ENCODE measurements at regions not wholly inside any gene's neighbourhood (a gene's known extent, or its start where the extent isn't known, plus 50 kb on each side); places are given as distances from the start of the nearest gene placed in this dataset.

DNA sequence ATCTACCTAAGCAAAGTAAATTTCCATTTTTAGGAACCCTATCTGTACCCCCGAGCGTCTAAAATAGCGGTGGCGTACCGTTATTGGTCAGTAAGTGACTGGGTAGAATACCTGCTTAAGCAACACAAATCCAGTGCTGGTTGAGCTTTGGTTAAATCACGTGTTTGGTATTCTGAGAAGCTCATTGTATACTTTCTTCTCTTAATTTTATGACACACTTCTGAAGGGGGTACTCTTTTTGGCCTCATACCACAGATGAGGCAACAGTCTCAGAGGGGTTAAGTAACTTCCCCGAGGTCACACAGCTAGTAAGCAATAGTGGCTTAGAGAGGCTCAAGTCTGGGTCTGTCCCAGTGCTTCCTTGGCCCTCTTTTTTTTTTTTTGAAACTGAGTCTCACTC, 151.2 kb downstream of the TFAP2C start:
- H2BK120ac ChIP-seq (ENCODE audit: low read depth, low read length, poor library complexity, severe bottlenecking), result no peak overlapping the region
- no peak overlapping the region for H3K4me2 ChIP-seq (ENCODE audit: insufficient read depth, insufficient read length, low read length)
- H2BK20ac ChIP-seq (ENCODE audit: low read depth, low read length, poor library complexity, severe bottlenecking), result no peak overlapping the region
- no peaks in the 10 kb centered on the region for H3K23me2 ChIP-seq (ENCODE audit: insufficient read length, low read depth, low read length, poor library complexity, severe bottlenecking)
- H3K4ac ChIP-seq (ENCODE audit: low read depth, low read length), result no peak overlapping the region
- no peaks in the 10 kb centered on the region for H3K36me3 Mint-ChIP-seq (ENCODE audit: insufficient read depth in 1 of 3, low read depth in 3 of 3)
- no peaks in the 10 kb centered on the region for H4K20me1 ChIP-seq (ENCODE audit: control insufficient read depth, insufficient read depth, insufficient read length)
- peaks cover 8% of the 10 kb centered on the region for H3K27me3 Mint-ChIP-seq (ENCODE audit: low read depth)
- no peaks in the 10 kb centered on the region; the same call in 1 of the 2 replicates for H3K4me1 ChIP-seq (ENCODE audit: insufficient read depth, low read length)
- H3T11ph ChIP-seq (ENCODE audit: low read length), result no peak overlapping the region
- no peak overlapping the region for H2AK5ac ChIP-seq (ENCODE audit: insufficient read length, low read length)
- no peaks in the 10 kb centered on the region for H3K79me2 ChIP-seq (ENCODE audit: insufficient read depth, low read length)
- H3K4me3 Mint-ChIP-seq, result no peak overlapping the region; a peak in 1 of 5 replicates
- no peak for DNase-seq
- WGBS (ENCODE audit: extremely low coverage, insufficient read length, low lambda C conversion rate), result no CpG with 5 or more reads among the region's 7 CpGs
- no peaks in the 10 kb centered on the region for H3K79me1 ChIP-seq (ENCODE audit: insufficient read depth, low read depth, low read length, poor library complexity, severe bottlenecking)
- H3K18ac ChIP-seq (ENCODE audit: insufficient read length, low read depth, low read length), result no peak overlapping the region
- H3K27ac Mint-ChIP-seq, result peak overlapping the region in 2 of 3 experiments; percentile 46 to 66; a peak in 2 of 7 replicates
- H2AFZ ChIP-seq (ENCODE audit: low read length), result no peak overlapping the region
- no peaks in the 10 kb centered on the region for H3K9me3 Mint-ChIP-seq
- peaks cover 25 to 32% of the 10 kb centered on the region in 2 experiments for H3K4me1 Mint-ChIP-seq
- no peak overlapping the region for H3K27ac ChIP-seq (ENCODE audit: insufficient read length, low read depth, low read length)
- H4K91ac ChIP-seq (ENCODE audit: insufficient read length, low read depth, low read length), result no peak overlapping the region
- H2BK5ac ChIP-seq (ENCODE audit: insufficient read length, low read length), result no peak overlapping the region
- no peak overlapping the region for H3K23ac ChIP-seq (ENCODE audit: insufficient read length, low read depth, low read length)
- H2BK15ac ChIP-seq (ENCODE audit: low read depth, low read length), result no peak overlapping the region
- H3K9ac ChIP-seq (ENCODE audit: extremely low read depth, insufficient read length, low read length), result no peak overlapping the region
- no peak overlapping the region for H4K5ac ChIP-seq (ENCODE audit: insufficient read length, low read depth, low read length)
- no peak overlapping the region for H3K56ac ChIP-seq (ENCODE audit: insufficient read length, low read depth, low read length)
- no peak overlapping the region for H4K8ac ChIP-seq (replicated peaks; ENCODE audit: insufficient read length, low read depth, low read length)
- H2BK12ac ChIP-seq (ENCODE audit: insufficient read length, low read depth, low read length), result no peak overlapping the region
- no peaks in the 10 kb centered on the region; the same call in 1 of the 2 replicates for H3K27me3 ChIP-seq (ENCODE audit: insufficient read depth, low read length)
- no peak overlapping the region for H3K14ac ChIP-seq (ENCODE audit: insufficient read depth, low read length)
- no peaks in the 10 kb centered on the region for H3K9me3 ChIP-seq (ENCODE audit: control insufficient read depth, low read depth, low read length)
- TF ChIP-seq, protein P1, sequence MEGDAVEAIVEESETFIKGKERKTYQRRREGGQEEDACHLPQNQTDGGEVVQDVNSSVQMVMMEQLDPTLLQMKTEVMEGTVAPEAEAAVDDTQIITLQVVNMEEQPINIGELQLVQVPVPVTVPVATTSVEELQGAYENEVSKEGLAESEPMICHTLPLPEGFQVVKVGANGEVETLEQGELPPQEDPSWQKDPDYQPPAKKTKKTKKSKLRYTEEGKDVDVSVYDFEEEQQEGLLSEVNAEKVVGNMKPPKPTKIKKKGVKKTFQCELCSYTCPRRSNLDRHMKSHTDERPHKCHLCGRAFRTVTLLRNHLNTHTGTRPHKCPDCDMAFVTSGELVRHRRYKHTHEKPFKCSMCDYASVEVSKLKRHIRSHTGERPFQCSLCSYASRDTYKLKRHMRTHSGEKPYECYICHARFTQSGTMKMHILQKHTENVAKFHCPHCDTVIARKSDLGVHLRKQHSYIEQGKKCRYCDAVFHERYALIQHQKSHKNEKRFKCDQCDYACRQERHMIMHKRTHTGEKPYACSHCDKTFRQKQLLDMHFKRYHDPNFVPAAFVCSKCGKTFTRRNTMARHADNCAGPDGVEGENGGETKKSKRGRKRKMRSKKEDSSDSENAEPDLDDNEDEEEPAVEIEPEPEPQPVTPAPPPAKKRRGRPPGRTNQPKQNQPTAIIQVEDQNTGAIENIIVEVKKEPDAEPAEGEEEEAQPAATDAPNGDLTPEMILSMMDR (conservative IDR thresholded peaks at IDR 0.05), result no peak
